GM18508 (cell line): ENCODE measurements at regions not wholly inside any gene's neighbourhood (a gene's known extent, or its start where the extent isn't known, plus 50 kb on each side); places are given as distances from the start of the nearest gene placed in this dataset.

Experiments
- ATAC-seq: cut with Tn5 transposase; IDR thresholded peaks from one replicate; pipeline ENCODE4 v1.9.1; 2021; ENCODE audit warnings: moderate number of reproducible peaks; ENCODE audit not compliant: insufficient read depth, unreplicated experiment

DNA sequence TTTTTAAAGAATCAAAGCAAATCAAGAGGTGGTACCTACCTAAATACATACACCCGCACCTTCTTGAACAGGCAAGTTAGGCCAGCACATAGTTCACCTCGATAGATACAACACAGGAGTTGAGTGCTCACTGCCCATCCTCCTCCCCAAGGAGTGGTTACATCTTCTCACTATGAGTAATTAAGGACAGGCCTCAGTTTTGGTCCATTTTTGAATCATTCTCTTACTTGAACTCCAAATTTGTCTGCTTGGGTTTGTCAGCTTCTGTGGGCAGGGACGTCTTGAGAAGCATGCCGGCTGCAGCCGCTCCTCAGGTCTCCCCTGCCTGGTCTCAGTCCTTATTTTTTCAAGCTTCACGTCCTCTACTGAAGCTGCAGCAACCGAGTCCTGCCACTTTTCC lies 190.6 kb upstream of the RBPJ start:
- ATAC-seq, result peak; percentile 79

DNA sequence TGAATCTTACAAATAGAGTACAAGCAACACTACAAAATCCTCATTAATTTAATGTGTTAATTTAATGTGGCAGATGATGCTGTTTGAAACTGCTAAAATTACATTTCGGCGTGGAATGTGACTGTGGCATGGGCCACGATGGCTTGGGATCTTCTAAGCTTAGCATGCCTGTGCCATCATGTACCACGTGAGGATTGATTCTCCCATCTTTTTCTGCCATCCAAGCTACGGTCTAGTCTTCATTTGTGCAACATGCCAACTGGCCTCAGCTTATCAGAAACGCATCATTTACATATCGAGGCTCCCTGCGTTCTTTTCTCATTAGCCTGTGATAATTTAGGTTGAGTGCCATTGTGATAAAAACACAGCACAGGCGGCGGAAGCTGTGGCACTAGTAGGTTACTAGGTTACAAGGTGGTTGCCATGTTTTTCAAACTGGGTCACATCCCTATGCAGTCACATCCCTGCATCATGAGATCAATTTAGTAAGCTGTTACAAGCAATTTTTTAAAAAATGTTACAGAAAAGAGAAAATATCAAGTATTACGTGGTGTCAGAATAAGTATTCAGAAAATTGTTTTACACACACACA lies 189.9 kb upstream of the RBPJ start:
- ATAC-seq, result no peak

DNA sequence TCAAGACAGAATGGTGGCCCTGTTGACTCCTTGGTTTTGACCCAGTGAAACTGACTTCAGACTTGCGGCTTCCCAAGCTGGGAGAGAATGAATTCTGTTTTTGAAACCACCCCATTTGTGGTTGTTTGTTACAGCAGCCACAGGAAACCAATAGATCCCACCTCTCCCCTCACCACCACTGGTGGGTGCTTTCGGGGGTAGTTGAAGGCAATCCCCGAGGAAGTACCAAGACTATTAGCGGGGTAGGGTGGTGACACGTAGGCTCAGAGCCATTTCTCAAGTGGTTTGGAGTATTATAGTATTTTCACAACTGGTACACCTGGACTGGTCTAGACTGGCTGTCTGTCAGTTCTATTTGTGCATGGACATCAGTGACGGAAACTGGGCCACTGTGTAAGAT lies 189.1 kb upstream of the RBPJ start:
- ATAC-seq, result no peak

DNA sequence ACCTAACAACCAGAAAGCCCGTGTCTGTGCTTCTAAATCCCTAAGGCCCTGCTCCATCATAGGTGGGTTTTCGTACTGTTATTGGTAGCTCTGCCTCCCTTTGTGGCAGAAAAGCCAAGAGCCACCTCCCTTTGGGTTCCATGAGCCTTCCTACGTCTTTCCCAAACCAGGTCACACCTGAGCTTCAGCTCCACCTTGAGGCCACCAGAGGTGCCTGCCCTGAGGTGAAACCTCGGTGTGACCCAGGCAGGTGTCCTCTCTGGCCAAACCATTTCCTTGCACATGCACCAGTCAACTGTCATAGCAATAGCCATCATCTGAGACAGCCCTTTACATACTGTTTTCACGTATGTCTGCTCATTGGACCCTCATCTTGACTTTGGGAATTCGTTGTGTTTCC lies 188.0 kb upstream of the RBPJ start:
- ATAC-seq, result no peak

DNA sequence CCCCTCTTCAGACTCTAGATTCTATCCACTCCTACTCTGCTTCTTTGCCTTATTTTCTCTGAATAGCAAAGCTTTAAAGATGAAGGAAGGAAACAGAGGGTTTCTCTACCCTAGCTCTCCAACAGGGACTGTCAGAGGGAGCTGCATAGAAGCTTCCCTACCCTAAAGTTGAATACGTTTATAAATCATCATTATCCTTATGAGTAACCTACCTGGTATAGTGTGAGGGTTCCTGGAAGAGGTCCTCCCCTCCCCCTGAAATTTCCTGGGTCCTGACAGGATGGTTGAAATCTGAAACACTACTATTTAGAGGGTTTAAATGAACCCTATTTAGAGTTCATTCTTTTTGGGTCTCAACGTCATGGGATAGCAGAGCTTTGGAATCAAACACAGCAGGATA lies 187.0 kb upstream of the RBPJ start:
- no peak for ATAC-seq

DNA sequence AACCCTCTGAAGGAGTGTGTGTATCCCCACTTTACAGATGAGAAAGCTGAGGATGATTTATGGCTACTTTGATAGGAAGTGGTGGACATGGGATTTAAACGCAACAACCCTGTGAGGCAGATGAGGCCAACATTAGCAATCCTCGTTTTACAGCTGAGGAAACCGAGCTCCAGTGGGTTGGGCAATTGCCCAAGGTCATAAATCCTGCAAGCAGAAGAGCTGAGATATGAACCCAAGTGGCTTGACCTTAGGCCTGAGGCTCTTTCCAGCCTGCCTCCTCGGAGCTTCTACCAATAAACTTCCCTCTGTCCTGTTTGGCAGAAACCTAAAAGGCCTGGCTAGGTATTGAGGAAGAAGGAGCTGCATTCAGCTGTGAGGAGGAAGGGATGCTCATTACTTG lies 185.5 kb upstream of the RBPJ start:
- ATAC-seq, result no peak

DNA sequence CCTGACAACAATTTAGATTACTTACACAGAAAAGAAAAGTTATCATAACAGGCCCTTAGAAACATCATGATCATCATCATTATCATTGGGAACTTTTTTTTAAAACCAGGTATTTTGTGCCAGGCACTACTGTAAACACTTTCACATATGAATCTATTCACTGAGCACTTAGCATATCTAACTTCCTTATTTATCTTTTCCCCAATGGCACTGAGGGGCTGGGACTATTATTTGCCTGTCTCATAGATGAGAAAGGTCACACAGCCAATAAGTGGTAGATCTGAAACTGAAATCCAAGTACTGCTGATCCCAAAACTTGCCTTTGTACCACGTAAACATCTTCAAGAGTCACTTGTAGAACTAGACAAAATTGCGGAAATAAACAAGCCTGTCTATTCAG lies 184.2 kb upstream of the RBPJ start:
- no peak for ATAC-seq

DNA sequence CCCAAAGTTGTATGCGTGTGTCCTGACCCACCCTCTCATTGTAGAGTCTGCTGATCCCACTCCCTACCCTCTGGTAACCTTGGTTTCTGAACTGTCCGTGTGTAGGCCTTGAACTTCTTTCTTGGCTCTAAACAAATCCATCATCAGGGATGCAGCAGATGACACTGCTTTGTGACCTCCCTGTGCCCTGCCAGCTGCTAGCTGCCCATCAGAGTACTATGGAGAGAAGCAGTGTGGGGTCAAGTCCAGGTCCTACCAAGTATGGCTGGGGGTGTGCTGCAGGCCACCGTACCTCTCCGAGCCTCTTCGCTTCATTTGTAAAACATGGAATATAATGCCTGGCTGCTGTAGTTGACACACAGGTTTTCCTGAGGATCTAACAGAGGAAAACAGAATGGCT lies 183.5 kb upstream of the RBPJ start:
- ATAC-seq, result no peak

DNA sequence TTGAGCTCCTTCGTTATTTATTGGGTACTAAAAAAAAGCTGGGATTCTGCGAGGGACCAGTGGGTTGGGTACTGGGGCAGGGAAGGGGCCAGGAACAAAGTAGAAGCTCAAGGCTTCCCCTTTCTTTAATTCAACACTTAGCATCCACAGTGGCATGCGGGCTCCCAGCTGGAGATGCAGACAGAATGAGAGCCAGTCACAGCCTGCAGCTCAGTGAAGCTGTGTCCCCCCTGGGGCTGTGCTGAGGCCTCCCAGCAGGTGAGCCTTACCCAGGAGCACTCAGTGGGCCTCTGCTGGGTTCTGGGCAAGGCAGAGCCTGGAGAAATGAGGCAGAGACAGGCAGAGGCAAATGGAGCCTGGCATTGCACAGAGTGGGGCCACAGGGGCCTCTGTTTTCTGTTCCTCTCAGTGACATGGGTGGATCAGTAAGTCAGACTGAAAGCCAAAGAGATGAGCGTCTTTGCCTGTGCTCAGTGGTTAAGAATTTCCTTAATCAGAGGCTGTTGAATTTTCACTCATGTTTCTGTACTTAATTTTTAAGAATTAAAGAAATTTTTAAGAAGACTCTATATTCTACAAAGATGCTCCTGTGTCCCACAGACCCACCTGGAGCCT lies 181.4 kb upstream of the RBPJ start:
- no peak for ATAC-seq

DNA sequence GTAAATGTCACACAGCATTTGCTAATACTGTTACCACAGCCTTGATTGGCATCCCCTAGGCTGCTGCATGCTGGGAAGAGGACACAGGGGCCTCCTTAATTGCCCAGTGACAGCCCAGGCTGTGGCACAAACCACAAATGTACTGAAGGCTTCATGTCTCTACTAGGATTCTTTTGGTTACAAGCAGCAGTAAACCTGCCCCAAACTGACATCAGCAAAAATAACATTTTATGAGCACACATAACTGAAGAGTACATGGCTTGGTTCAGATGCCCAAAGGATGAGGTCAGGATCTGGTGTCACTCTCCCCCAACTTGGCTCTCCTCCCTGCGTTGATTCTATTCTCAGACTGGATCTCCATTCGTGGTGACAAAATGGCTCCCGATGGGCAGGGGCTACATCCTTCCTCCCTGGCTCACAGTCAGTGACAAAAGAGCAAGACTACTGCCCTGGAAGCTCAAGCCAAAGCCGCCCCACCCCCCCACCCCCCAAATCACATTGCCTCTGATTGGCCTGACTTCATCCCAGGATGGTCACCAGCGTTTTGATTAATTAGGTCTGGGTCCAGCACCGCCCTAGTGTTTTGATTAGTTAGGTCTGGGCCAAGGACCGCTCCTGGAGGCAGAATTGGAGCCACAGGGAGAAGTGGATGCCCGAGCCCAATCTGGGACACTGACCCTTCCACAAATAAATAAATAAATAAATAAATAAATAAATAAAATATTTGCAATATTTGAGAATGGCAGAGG lies 180.5 kb upstream of the RBPJ start:
- no peak for ATAC-seq

DNA sequence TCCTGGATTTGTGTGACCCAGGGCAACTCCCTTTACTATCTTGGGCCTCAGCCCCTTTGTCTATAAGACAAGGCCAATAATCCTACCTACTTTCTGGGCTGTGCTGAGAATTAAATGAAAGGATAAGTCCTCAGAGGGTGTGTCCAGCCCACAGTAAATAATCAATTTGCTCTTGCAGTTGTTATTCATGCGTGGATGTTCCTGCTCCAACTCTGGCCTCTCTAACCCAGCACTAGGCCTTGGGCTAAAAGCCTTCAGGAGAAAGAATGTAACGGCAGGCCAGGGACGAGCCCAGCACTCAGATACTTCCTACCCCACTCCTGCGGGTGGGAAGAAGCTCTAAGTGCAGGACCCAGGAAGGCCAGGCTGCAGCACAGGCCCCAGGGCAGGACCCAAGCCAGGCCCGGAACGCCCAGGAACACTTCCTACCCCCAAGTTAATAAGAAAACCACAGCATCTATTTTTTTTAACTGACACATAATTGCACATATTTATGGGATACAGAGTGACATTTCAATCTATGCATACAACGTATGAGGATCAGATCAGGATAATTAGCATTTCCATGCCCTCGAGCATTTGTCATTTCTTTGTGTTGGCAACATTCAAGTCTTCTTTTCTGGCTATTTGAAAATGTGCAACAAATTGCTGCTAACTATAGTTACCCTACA lies 179.6 kb upstream of the RBPJ start:
- ATAC-seq, result no peak

DNA sequence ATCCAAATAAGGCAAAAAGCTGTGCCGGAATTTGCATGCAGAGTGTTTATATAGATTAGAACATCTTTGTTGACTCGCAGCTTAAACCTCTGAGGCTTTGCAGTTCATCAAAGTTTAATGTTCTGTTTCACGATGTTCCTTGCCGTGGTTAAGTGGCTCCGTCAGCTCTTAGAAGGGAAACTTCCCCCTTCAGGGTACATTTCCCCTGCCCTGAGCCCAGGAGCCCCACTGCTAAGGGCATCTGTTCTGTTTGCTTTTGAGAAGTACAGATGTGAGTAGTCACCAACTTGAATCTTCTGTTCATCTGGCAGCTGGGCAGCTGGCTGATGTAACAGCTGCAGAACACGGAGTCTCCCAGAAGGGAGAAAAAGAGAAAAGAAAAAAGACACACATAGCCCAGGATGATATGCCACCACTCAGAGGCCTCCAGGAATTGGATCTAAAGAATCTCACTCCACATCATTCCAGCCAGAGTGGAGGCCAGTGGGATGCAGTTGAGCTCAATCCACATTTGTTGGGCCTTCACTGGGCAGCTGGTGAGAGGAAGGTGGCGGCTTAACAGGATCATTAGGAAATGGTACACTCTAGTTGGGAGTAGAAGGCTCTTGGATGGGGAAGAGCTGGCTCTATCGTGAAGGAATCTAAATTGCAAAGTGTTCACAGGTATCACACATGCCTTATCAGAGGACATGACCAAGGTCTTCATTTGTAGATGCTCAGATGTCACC lies 178.7 kb upstream of the RBPJ start:
- no peak for ATAC-seq

DNA sequence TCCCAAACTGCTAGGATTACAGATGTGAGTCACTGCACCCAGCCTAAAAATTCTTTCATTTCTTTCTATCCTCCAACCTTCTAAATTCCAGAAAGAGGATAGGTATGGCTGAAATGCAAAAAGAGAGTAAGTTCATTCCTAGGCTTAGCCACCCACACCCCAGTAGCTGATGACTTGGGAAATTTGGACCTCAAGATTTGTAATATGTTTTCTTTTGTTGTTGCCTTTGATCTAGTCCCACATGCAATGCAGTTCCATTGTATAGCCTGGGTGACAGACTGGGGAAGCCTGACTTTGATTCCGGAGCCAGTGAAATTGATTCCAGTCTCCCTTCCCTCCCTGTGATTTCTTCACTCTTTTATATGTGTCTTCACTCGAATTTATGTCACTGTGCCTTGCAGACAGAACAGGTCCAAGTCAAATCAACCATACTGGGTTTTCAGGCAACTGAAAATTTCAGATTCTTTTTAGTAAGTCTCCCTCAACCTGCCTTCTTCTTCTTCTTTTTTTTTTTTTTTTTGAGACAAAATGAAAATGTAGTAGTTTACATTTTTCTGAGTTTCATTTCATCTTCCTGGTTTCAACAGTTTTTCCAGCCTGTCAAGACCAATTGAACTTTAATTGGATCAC lies 176.2 kb upstream of the RBPJ start:
- ATAC-seq, result no peak

DNA sequence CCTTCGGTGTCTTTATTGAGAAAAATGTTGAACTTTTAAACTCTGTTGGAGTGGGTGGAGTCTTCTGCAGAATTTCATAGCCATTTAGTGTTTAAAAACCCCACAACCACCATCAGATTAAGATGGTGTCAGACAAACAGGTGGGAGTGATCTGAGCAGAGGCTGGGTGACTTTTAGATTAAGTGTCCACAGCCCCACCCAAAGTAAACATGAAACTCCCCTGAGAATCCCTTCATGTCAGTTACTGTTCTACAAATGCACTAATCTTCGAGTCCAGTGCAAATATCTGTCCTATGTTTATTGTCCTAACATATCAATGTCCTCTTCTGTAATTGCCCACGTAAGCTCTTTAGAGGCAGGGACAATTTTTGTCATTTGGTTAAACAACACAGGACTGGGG lies 175.6 kb upstream of the RBPJ start:
- ATAC-seq, result no peak

DNA sequence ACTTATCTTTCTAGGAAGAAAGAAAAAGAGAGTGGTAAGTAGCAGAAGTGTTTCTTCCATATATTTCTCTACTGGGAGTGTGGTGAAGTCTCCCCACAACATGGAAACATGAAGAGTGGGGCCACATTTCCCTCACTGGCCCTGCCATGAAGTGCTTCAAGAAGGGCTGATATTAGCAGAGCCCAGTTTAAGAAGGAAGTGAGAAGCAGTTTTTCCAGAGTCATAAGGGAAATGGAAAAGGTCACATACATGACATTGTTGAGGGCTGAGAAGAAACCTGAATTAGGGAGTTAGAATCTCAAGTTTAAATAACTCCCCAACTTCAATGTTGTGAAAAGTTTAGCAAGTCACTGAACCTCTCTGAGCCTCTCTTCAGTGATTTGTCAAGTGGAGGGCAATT lies 171.9 kb upstream of the RBPJ start:
- ATAC-seq, result no peak

DNA sequence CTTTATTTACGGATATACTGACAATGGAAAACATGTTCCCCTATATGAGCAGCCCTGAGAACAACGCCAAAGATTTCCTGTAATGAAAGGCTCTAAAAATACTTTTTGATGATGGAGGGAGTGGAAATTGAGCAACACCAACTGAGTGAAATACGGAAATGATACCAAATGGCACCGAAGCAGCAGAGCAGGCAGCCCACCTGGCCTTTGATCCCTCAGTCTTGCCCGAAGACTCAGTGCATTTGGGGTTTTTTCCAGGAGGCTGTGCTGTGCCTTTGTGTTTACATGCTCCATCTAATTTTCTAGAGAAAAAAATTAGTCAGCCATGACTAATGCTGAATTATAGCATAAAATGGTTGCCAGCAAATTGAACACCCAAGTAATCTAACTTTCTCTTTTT lies 169.9 kb upstream of the RBPJ start:
- ATAC-seq, result no peak

DNA sequence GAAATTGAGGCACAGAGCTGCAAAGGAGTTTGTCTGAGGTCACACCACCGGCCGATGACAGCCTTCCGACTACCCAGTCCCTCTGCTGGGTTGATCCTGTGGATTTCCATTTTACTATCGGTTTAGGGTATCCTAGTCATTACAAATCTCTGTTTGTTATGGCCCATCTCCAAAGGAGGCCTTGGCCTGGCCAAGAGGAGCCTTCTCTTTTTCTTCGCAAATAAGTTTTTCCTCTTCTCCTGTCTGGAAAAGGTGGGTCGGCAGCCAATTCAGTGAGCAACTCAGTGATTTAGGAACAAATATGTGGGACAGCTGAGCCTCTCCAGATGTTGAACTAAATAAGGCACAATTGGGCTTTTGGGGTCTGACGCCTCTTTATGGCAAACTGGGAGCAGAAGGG lies 169.2 kb upstream of the RBPJ start:
- no peak for ATAC-seq

DNA sequence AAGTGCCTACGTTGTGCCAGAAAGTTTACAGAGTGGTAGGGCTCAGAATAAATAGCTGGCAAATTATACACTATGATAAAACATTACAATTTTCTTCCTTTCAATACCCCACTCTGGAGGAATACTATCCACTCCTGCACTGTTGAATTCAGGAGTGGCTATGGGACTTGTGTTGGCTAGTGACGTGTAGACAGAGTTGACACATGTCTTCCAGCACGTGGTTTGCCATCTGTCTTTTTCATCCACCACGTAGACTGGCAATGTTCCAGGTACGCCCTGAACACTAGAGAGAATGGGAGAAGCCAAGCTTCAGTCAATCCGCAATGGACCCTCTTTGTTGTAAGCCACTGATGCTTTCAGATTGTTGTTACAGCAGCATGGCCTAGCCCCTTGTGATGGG lies 168.8 kb upstream of the RBPJ start:
- ATAC-seq, result no peak

DNA sequence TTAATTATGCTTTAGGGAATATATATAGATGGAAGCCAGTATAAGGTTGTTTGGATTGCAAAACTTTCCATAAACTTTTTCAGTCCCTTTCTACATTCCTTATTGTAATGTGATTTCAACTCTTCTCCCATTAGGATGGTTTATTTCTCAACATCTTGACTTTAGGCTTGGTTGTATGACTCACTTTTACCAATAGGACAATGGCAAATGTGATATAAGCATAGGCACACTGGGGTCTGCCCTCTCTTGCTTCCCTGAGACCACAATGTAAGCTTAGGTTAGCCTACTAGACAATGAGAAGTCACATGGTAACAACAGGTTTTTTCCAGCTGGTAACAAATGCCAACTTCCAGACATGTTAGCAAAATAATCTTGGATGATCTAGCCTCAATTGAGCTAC lies 163.3 kb upstream of the RBPJ start:
- no peak for ATAC-seq

DNA sequence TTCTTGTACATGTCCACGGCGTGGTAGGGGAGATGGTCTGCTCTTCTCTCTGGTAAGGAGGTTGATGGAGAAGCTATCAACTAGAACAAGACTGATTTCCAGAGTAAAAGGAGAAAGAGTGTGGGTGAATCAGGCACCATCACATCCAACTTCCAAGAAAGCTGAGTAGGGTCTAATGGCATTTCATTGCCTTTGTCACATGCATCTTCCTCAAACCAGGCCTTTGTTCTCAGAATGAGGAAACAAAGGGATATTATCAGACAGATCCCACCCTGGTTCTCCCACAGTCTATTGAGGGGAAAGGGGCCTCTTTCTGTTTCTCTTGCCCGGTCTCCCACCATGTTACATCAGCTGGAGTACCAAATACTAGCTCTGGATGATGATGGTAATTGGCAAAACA lies 160.2 kb upstream of the RBPJ start:
- no peak for ATAC-seq
